Activated CD4-positive, alpha-beta T cell treated with anti-CD3 and anti-CD28 coated beads, Interleukin-2, Interleukin-6, amounts not matched to agents 100 ng/mL and 50 ng/mL, durations not matched to agents 16 hours and 8 hours (primary cell): ENCODE measurements at regions not wholly inside any gene's neighbourhood (a gene's known extent, or its start where the extent isn't known, plus 50 kb on each side); places are given as distances from the start of the nearest gene placed in this dataset.

ENCODE experiments used
- DNase-seq: peaks from one replicate; pipeline ENCODE4 v3.0.0-alpha.2; 2020

DNA sequence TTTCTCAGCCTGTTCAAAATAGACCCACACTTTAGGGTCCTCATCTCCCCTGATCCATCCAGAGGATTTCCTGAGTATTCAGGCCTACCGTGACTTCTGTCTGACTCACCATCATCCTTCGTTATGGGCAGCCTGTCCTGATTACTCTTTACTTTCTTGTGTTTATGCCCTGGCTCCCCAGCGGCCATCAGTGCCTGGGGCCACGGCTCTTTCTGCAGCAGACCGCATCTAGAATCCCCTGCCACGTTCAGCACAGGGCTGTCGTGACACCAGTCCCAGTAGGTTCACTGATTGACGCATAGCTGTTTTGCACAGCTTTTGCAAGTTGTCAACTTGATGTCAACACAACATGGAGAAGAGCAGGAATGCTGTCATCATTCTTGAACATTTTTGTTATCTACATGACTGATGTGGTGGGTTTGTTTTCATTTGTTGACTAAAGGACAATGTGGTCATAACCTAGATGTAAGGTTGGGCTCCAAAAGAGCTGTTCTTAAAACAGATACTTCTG lies 225.6 kb downstream of the HAUS1 start:
- DNase-seq = no peak

DNA sequence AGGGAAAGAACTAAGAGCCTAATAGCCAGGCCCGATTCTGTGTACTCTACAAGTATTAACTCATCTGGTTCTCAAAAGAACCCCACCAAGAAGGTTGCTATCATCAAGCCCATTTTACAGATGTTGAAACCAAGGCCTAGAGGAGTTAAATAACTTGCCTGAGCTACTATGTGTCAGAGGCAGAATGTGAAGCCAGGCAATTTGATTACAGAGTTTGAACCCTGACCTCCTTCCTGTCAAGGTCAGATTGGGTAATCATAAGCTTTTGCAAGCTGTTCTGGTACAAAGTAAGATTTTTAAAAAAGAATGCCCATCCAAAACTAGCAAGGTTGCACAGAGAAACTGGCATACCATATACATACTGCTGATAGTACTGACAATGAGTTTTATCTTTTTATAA lies 227.1 kb downstream of the HAUS1 start:
- no peak for DNase-seq

DNA sequence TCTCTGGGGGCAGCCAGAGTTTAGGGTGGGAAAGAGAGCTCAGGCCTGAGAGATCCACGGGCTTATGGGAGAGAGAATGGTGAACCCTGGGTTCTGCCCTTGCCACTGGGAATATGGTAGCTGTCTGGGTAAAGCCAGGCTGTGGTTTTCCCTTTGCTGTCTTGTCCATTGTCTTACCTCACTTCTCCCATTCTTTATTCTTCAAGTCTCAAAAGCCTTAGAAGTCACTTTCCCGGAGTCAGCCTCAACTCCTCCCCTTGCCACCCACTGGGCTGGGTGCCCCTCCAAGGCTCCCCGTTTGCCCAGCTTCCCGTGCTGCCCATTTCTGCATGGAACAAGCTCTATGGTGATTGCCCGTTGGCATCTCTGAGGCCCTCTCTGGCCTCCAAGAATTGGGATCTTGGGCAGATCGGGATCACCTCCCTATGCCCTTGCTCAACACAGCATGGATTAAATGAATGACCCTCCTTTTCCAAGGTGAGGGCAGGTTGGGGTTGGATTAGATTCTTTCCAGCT lies 228.2 kb downstream of the HAUS1 start:
- DNase-seq = no peak

GRCh38 chr18:46332921-46333341 lies 228.7 kb downstream of the HAUS1 start:
- no peak for DNase-seq

GRCh38 chr18:46333431-46334135 lies 229.4 kb downstream of the HAUS1 start:
- no peak for DNase-seq

- no peak for DNase-seq
Measured at GRCh38 chr18:46334868-46335281, 230.7 kb downstream of the HAUS1 start.

DNA sequence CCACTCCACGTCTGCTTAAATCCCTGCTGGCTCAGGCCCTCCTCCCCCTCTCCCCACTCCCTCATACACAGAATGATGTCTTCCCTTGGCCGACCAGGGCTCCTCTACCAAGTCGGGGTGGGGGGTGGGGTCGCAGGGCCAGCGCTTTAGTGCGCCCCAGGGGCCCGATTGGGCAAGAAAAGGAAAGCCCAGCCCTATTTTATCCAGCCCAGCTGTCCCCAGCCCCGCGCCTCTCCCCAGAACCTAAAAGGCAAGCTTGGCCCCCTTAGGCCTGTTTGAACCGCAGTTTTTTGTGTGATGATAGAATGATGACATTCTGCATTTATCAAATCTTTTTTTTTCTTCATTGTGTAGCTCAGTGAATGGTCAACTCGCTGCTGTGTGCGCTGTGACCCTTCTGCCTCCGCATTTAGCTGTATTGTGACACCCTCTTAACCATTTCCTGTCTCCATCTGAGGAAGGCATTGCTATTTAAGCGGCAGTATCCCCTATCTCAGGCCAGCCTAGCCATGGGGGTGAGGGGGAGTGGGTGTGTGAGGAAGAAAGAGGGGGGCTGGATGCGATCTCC lies 231.4 kb downstream of the HAUS1 start:
- DNase-seq = no peak

DNA sequence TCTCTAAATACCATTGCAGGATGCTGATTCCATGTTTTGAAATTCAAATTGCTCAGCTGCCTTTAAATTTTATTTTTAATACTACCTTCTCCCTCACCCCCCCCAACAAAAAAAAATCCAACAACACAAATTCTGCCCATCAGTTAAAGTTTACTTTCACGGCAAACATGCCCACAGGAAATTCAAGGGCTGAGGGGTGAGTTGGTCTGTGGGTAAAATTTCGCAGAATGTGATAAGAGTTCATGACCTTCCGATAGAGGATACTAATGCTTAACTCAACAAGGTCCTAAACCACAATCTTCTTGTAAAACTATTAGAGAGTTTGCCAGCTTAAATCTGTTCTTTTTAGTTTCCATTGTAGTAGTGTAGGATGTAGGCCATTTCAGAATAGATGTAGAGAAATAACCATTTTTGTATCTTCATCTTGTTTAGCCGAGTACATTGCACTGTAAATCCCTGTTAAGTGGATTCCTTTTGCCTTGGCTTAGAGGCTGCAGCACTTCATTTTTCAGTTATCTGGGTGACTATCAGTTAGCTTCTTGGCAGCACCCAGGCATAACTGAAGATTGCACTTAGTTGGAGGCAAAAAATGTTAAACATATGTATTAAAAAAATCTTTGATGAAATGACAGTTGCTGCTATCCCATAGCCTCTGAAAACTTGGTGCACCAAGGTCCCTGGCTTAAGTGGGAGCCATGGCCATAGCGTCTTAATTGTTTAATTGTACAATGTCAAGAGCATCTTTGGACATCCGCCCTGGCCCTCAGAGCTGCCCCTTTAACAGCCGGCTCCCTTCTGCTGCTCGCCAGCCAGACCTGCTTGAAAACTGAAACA lies 232.3 kb downstream of the HAUS1 start:
- no peak for DNase-seq

DNA sequence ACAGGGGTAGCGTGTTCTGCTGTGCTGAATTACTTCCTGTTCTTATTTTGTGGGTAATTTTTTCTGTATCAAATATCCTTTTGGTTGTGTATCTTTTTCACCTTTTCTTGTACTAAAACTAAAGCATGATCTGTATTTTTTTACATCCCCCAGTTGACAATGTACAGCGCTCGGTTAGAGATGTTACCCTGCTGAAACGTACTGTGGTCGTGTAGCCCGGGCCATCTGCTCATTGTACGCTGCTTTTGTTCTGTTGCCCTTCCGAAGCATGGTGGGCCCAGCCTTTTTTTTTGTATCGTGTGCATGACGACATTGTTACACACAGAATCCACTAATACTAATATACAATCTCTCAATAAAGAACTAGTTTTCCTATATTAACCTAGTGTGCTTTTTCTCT lies 233.1 kb downstream of the HAUS1 start:
- DNase-seq = no peak

- no peak for DNase-seq
Measured at GRCh38 chr18:46338205-46338604, 234.0 kb downstream of the HAUS1 start.

- DNase-seq = no peak
Measured at GRCh38 chr18:46338766-46339165, 234.6 kb downstream of the HAUS1 start.

DNA sequence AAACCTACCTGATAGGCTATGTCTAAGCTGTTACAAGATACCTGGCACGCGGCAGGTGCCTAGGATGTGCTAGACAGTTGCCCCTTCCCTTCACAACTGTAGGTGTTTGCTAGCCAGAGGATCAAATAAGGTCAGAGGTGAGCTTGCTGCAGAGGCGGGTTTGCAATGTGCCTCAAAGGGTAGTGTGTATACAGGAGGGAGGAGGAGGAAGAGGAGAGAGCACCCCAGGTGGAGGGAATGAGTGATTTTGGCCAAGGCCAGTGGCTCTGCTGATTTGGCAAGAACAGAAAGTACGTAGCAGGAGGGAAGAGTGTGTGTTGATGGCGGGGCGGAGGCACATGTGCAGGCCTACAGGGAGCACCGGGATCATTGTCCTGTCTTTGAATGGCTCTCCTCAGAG lies 236.5 kb downstream of the HAUS1 start:
- no peak for DNase-seq

- DNase-seq = no peak
Measured at GRCh38 chr18:46341986-46342525, 237.9 kb downstream of the HAUS1 start.

DNA sequence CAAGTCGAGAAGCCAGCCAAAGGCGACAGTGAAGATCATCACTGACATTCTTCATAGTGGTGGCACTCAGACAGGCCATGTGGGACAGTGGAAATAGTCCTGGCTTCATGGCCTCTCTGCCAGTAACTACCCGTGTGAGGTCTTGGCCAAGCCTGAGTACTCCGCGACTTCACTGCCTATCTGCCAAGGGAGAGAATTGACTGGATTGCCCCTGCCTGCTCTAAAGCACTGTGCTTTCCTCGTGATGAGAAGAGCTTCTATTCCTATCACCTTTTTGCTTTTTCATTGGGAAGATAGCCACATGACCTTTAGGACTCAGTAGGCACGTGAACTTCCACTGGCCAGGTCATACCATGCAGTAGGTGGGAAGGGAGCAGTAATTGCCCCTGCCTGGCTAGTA lies 239.3 kb downstream of the HAUS1 start:
- no peak for DNase-seq

GRCh38 chr18:46343931-46344372 lies 239.8 kb downstream of the HAUS1 start:
- peak; percentile 54 for DNase-seq

DNA sequence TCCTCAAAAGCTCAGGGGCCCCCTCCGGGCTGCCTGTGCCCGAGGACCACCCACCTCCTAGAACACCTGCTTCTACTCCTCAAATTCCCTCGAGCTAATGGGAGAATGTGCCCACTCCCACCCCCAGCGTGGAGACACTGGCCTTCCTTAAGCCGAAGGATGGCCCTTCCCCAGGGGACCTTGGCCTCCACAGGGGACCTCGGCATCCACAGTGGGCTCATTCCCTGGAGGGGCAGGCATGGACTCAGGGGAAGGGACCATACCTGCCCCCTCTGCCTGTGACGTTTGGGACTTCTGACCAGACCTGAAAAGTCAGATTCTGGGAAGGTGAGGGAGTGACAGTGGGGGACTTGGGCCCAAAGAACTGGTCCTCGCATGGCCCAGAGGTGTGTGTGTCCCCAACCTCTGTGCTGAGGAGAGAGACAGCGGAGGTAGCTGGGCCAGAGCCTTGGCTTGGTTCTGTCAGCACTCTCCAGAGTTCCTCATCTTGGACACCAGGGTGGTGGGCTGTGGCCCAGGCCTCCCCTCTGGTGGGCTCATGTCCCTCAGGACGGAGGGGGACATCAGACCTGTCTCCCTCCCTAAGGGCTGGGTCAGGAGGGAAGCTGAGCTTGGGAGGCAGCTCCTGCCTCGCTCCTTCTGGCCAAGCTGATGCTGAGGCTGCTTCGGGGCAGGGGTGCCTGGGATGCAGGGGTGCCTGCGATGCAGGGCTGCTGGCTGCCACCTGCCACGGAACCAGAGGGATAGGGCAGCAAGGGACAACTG lies 240.4 kb downstream of the HAUS1 start:
- no peak for DNase-seq

DNA sequence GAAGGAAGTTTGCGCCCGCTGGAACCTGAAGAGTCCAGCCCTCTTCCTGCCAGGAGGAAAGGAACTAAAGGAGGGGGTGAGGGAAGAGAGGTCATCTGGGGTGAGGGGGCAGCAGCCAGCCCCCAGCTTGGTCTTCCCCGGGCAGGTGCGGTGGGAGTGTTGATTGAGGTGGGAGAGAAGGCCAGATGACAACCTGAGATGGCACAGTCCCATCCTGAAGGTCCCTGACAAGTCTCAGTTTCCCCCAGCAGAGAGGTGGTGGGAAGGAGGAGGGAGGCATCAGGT lies 240.9 kb downstream of the HAUS1 start:
- no peak for DNase-seq

DNA sequence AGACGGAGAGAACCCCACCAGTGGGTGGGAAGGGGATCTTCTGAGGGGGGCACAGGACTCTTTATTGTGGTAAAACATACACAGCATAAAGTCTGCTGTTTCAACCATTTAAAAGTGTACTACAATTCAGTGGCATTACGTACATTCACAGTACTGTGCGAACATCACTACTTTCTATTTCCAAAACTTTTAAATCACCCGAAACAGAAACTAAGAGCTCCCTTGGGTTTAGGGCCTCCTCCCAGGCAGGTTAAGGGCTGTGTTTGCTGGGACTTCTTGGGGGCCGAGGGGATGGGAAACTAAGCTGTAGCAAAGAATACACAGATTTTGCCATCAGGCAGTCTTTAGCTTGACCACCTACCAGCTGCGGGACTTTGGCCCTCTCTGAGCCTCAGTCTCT lies 242.0 kb downstream of the HAUS1 start:
- no peak for DNase-seq

GRCh38 chr18:46346896-46347630 lies 242.9 kb downstream of the HAUS1 start:
- DNase-seq = no peak

DNA sequence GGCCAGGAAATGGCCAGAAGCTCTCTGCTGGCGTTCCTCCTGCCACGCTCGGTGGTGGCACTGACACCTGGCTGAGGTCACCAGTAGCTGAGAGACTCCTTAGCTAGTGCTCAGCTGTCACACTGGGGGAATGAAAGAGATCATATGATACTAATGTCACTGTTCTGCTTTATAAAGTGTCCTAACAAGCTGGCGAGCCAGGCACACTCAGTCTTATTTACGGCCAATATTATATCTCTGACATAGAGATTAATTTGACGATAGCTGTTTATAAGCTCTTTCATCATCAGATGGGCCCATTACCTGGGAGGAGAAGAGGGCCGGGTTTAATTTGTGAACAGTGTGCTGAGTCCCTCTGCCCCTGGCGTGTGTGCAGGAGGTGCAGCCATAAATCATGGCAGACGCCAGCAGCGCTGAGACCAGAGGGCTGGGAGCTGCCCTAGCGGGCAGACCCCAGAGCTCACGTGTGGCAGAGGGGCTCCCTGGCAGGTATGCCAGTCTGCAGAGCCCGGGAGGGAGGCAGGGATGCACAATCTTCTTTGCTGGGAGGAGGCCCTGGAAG lies 246.5 kb downstream of the HAUS1 start:
- DNase-seq = no peak

DNA sequence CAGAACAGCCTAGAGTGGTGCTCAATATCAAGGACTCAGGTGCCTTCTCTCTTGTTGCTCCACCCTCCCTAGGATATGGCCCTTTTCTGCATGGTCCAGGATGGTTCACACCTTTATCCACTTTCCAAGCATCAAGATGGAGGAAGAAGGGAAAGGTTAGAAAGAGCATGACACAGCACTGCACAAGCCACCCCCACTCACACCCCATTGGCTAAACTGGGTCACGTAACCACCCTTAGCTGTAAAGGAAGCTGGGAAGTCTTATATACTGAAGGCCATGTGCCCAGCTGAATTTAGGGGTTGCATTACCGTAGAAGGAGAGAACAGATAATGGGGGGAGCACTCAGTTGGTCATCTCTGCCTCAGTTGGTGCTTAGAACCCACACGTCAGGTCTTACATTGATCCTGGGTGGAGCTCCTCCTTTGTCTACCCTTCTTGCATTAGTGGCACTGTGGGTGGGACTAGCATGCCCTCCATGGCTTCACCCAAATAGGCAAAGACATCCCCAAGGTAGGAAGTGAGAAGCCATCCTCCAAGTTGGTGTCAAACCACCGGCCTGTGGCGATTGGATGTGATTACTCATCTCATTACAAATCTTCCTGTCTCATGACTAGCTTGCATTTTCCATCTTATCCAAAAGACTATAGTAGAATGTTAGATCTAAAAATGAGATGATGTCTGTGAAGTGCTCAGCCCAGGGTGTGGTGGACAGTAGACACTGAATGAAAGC lies 248.5 kb downstream of the HAUS1 start:
- DNase-seq = peak; percentile 25
